HCT116 (cell line): ENCODE measurements at regions not wholly inside any gene's neighbourhood (a gene's known extent, or its start where the extent isn't known, plus 50 kb on each side); places are given as distances from the start of the nearest gene placed in this dataset.
A peak's percentile ranks its signal among the peaks of the same experiment; 100 is the strongest.

Experiments
- ATAC-seq: fragments of 200-7000 bp; cut with Tn5 transposase; 2 replicates; pipeline ENCODE4 v1.9.1; 2020; ENCODE audit warnings: mild to moderate bottlenecking, moderate library complexity
- BruUV-seq: library from RNA; stranded (reverse); fragments of 400-500 nt; replicated peaks from 2 replicates; lab custom pipeline; 2021; lab: Mats Ljungman, UMichigan
- CTCF ChIA-PET: fragments of 300-600 bp; sonication (Branson Sonifier 250); formaldehyde crosslinking; loops from one replicate; lab custom pipeline; 2021; ENCODE audit warnings: antibody characterized with exemption; lab: Charles Lee
- POLR2A ChIA-PET: fragments of 300-600, 350-600 bp; sonication (Branson Sonifier 250); formaldehyde crosslinking; loops from one replicate; lab custom pipeline; 2021; ENCODE audit warnings: antibody characterized with exemption; lab: Charles Lee
- RAD21 ChIA-PET, 2 experiments: fragments of 300-600 bp; sonication (Branson Sonifier 250); formaldehyde crosslinking; loops; one replicate each; lab custom pipeline; 2023; ENCODE audit warnings: low total read pairs in 2 of 2; ENCODE audit not compliant: uncharacterized antibody in 2 of 2, unreplicated experiment in 2 of 2, low non-redundant PET in 1 of 2; lab: Charles Lee
- DNase-seq: peaks from one replicate; pipeline ENCODE4 v3.0.0-alpha.2; 2010; ENCODE audit warnings: low read depth, low spot score
- H2AFZ ChIP-seq: fragments of 200-600 bp; shearing (Covaris generic), sonication (generic); 2 replicates; pipeline ENCODE4 v1.6.1; 2017; ENCODE audit warnings: low read depth, mixed run types, mixed read lengths, antibody characterized with exemption, low read length; ENCODE audit not compliant: poor library complexity, severe bottlenecking
- H3K27ac ChIP-seq: 2 replicates; pipeline ENCODE4 v1.5.1; 2012; ENCODE audit warnings: low read depth, low read length
- H3K27me3 ChIP-seq: fragments of 200-600 bp; sonication (generic); 2 replicates; pipeline ENCODE4 v1.6.1; 2016; ENCODE audit warnings: mixed run types, low read length, mixed read lengths; ENCODE audit not compliant: insufficient read depth
- H3K36me3 ChIP-seq, 2 experiments: fragments of 200-500 bp in 1 of 2; fragments of 200-600 bp in 1 of 2; sonication (Bioruptor generic) in 1 of 2; sonication (generic) in 1 of 2; 2 replicates each; pipeline versions ENCODE4 v1.5.1 to v1.6.1; 2014 to 2016; ENCODE audit warnings: low read length in 2 of 2, inconsistent platforms in 1 of 2, mixed read lengths in 1 of 2, mixed run types in 1 of 2; ENCODE audit not compliant: insufficient read depth in 2 of 2, control insufficient read depth in 1 of 2
- H3K4me1 ChIP-seq, 2 experiments: fragments of 200-600 bp in 1 of 2; sonication (generic) in 1 of 2; 2 replicates each; pipeline versions ENCODE4 v1.5.1 to v1.6.1; 2012 to 2017; ENCODE audit warnings: low read length in 2 of 2, inconsistent platforms in 1 of 2, mild to moderate bottlenecking in 1 of 2, mixed read lengths in 1 of 2, mixed run types in 1 of 2, moderate library complexity in 1 of 2; ENCODE audit not compliant: insufficient read depth in 2 of 2, control insufficient read depth in 1 of 2
- H3K4me2 ChIP-seq: fragments of 200-600 bp; sonication (generic); 2 replicates; pipeline ENCODE4 v1.6.1; 2017; ENCODE audit warnings: mixed run types, low read length, mixed read lengths
- H3K4me3 ChIP-seq, 2 experiments: fragments of 200-600 bp in 1 of 2; sonication (generic) in 1 of 2; replicated peaks in 1 of 2; 2 replicates each; pipeline ENCODE4 v1.5.1; 2011 to 2016; ENCODE audit warnings: low read length in 2 of 2, control low read depth in 1 of 2, low read depth in 1 of 2, mild to moderate bottlenecking in 1 of 2, mixed read lengths in 1 of 2, mixed run types in 1 of 2
- H3K79me2 ChIP-seq: fragments of 200-600 bp; sonication (generic); 2 replicates; pipeline ENCODE4 v1.6.1; 2017; ENCODE audit warnings: mild to moderate bottlenecking, mixed run types, low read length, moderate library complexity, mixed read lengths; ENCODE audit not compliant: insufficient read depth
- H3K9ac ChIP-seq: fragments of 200-600 bp; sonication (generic); 2 replicates; pipeline ENCODE4 v1.6.1; 2016; ENCODE audit warnings: low read length, mixed read lengths
- H3K9me2 ChIP-seq: fragments of 200-600 bp; sonication (generic), shearing (Covaris generic); 2 replicates; pipeline ENCODE4 v1.6.1; 2017; ENCODE audit warnings: mixed run types, mild to moderate bottlenecking, moderate library complexity; ENCODE audit not compliant: insufficient read depth
- H3K9me3 ChIP-seq, 2 experiments: fragments of 200-500 bp in 1 of 2; fragments of 200-600 bp in 1 of 2; sonication (Bioruptor generic) in 1 of 2; sonication (generic) in 1 of 2; 2 replicates each; pipeline ENCODE4 v1.6.1; 2014 to 2017; ENCODE audit warnings: low read length in 2 of 2, mixed read lengths in 2 of 2, inconsistent platforms in 1 of 2, low read depth in 1 of 2, mild to moderate bottlenecking in 1 of 2, mixed run types in 1 of 2, moderate library complexity in 1 of 2; ENCODE audit not compliant: control insufficient read depth in 1 of 2, insufficient read depth in 1 of 2
- H4K20me1 ChIP-seq: fragments of 200-600 bp; sonication (generic), shearing (Covaris generic); 2 replicates; pipeline ENCODE4 v1.6.1; 2017; ENCODE audit warnings: mixed run types, mild to moderate bottlenecking, moderate library complexity; ENCODE audit not compliant: insufficient read depth
- CBX3 ChIP-seq: IDR thresholded peaks from 2 replicates; pipeline ENCODE4 v1.6.1; 2012; ENCODE audit warnings: low read depth
- CEBPB ChIP-seq: IDR thresholded peaks from 2 replicates; pipeline ENCODE4 v1.6.1; 2012; ENCODE audit warnings: low read depth
- CTCF ChIP-seq, 3 experiments: fragments of 200-600 bp in 1 of 3; sonication (generic) in 1 of 3; IDR thresholded peaks in 2 of 3; conservative IDR thresholded peaks in 1 of 3; 2 replicates each; pipeline ENCODE4 v1.5.1; 2012 to 2017; ENCODE audit warnings: low read depth in 2 of 3, low read length in 2 of 3, antibody characterized with exemption in 1 of 3, borderline replicate concordance in 1 of 3, control low read depth in 1 of 3, mild to moderate bottlenecking in 1 of 3, mixed read lengths in 1 of 3, mixed run types in 1 of 3, moderate library complexity in 1 of 3; ENCODE audit not compliant: insufficient read depth in 1 of 3
- EGR1 ChIP-seq: IDR thresholded peaks from 2 replicates; pipeline ENCODE4 v1.6.1; 2012; ENCODE audit warnings: low read depth
- EZH2 ChIP-seq: fragments of 200-600 bp; sonication (generic); IDR thresholded peaks from 2 replicates; pipeline ENCODE4 v1.6.1; 2017; ENCODE audit warnings: antibody characterized with exemption, mixed run types
- EZH2phosphoT487 ChIP-seq: fragments of 200-600 bp; IDR thresholded peaks from 2 replicates; pipeline ENCODE4 v1.6.1; 2018; ENCODE audit warnings: antibody characterized with exemption, borderline replicate concordance
- FOSL1 ChIP-seq: IDR thresholded peaks from 2 replicates; pipeline ENCODE4 v1.6.1; 2012; ENCODE audit warnings: low read depth
- JUND ChIP-seq: IDR thresholded peaks from 2 replicates; pipeline ENCODE4 v1.6.1; 2012
- POLR2AphosphoS5 ChIP-seq: IDR thresholded peaks from 2 replicates; pipeline ENCODE4 v1.6.1; 2011; ENCODE audit warnings: mild to moderate bottlenecking, low read depth, low read length, moderate library complexity
- RAD21 ChIP-seq: IDR thresholded peaks from 2 replicates; pipeline ENCODE4 v1.6.1; 2012; ENCODE audit warnings: low read depth, mild to moderate bottlenecking
- SIN3A ChIP-seq: IDR thresholded peaks from 2 replicates; pipeline ENCODE4 v1.6.1; 2012; ENCODE audit warnings: low read depth
- SP1 ChIP-seq: IDR thresholded peaks from 2 replicates; pipeline ENCODE4 v1.6.1; 2012; ENCODE audit warnings: low read depth
- TCF7L2 ChIP-seq: IDR thresholded peaks from 2 replicates; pipeline ENCODE4 v1.7.0; 2011; ENCODE audit warnings: borderline replicate concordance, inconsistent platforms; ENCODE audit not compliant: insufficient read depth, insufficient read length; ENCODE audit errors: extremely low read depth
- YY1 ChIP-seq: IDR thresholded peaks from 2 replicates; pipeline ENCODE4 v1.6.1; 2011; ENCODE audit warnings: low read length, low read depth, moderate library complexity, mild to moderate bottlenecking; ENCODE audit not compliant: insufficient replicate concordance; ENCODE audit errors: extremely low read depth
- ZFX ChIP-seq: fragments of 450-650 bp; IDR thresholded peaks from 2 replicates; pipeline ENCODE4 v1.6.1; 2017
- ZNF274 ChIP-seq: fragments of 200-500 bp; sonication (Bioruptor generic); IDR thresholded peaks from 2 replicates; pipeline ENCODE4 v1.6.1; 2014; ENCODE audit warnings: mild to moderate bottlenecking, low read depth, low read length, inconsistent platforms
- intact Hi-C: fragments of 100-400 bp; cut with micrococcal nuclease; formaldehyde crosslinking; loops from 2 replicates; pipeline ENCODE4 v1.10.0; 2022
- TF ChIP-seq, protein P1 (sequence below): IDR thresholded peaks from 2 replicates; pipeline ENCODE4 v1.6.1; 2012
- TF ChIP-seq, protein P2 (sequence below): IDR thresholded peaks from 2 replicates; pipeline ENCODE4 v1.6.1; 2012
- TF ChIP-seq, protein P3 (sequence below): IDR thresholded peaks from 2 replicates; pipeline ENCODE4 v1.6.1; 2011; ENCODE audit warnings: mild to moderate bottlenecking, low read length, moderate library complexity; ENCODE audit not compliant: insufficient replicate concordance; ENCODE audit errors: extremely low read depth
- TF ChIP-seq, protein P4 (sequence below): IDR thresholded peaks from 2 replicates; pipeline ENCODE4 v1.6.1; 2012; ENCODE audit warnings: low read depth

DNA sequence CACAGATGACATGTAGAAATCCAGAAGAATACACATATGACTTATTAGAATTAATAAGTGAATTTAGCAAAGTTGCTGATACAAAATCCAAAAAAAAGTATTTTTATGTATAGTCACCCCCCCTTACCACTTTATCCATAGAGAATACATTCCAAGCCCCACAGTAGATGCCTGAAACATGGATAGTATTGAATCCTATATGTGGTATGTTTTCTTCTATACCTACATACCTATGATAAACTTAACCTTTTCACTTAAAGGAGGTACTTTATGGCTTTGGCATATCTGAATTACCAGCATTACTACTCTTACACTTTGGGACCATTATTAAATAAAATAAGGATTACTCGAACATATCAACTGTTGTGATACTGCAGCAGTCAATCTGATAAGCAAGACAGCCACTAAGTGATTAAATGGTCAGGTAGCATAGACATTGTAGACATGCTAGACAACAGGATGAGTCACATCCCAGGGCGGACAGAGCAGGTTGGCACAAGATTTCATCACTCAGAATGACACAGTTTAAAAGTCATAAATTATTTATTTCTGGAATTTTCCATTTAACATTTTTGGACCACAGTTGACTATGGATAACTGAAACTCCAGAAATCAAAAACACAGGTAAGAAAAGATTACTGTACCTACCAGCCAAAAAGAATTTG, 208.2 kb upstream of the CHAC2 start:
- no peaks in the 10 kb centered on the region for H3K27me3 ChIP-seq
- no peaks in the 10 kb centered on the region for H3K9me2 ChIP-seq
- no peaks in the 10 kb centered on the region for H3K79me2 ChIP-seq
- H3K9me3 ChIP-seq, result no peaks in the 10 kb centered on the region
- ATAC-seq (peak; percentile 83), DNase-seq (peak; percentile 77)
- RAD21 ChIA-PET, result no interaction called here
- peaks cover 6 to 12% of the 10 kb centered on the region in 2 experiments; a peak in 3 of 4 replicates for H3K4me1 ChIP-seq
- intact Hi-C loops, result no loop called here
- no peaks in the 10 kb centered on the region for H4K20me1 ChIP-seq
- H3K4me2 ChIP-seq, result peak overlapping the region; percentile 46
- no peak overlapping the region for H3K4me3 ChIP-seq
- no peaks in the 10 kb centered on the region for H3K36me3 ChIP-seq
- peak overlapping the region; percentile 50 for H2AFZ ChIP-seq
- POLR2A ChIA-PET, result interaction anchor here (1.0 kb wide), 1 partner anchor 10 kb away, joined by 3 read pairs; no protein-coding TSS in a partner anchor
- no peak overlapping the region for H3K27ac ChIP-seq
- BruUV-seq, result TSS peak; percentile 98
- no peak overlapping the region for H3K9ac ChIP-seq
- CTCF ChIA-PET, result no interaction called here
- TF ChIP-seq EGR1, result no peak; the same call in 1 of the 2 replicates
- TF ChIP-seq SIN3A, result no peak
- TF ChIP-seq, protein P1, sequence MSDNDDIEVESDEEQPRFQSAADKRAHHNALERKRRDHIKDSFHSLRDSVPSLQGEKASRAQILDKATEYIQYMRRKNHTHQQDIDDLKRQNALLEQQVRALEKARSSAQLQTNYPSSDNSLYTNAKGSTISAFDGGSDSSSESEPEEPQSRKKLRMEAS, result peak; percentile 36; the same call in 1 of the 2 replicates
- no peak for TF ChIP-seq EZH2phosphoT487
- no peak for TF ChIP-seq EZH2
- TF ChIP-seq ZFX, result no peak
- peak; percentile 97 for TF ChIP-seq CEBPB
- TF ChIP-seq JUND, result peak; percentile 88
- no peak for TF ChIP-seq CTCF (IDR thresholded peaks at IDR 0.05 in 2 of 3, conservative IDR thresholded peaks at IDR 0.05 in 1 of 3; ENCODE audit: borderline replicate concordance in 1 of 3, insufficient read depth in 1 of 3, low read depth in 2 of 3, low read length in 2 of 3)
- TF ChIP-seq FOSL1, result peak; percentile 88
- no peak for TF ChIP-seq RAD21
- TF ChIP-seq, protein P2, sequence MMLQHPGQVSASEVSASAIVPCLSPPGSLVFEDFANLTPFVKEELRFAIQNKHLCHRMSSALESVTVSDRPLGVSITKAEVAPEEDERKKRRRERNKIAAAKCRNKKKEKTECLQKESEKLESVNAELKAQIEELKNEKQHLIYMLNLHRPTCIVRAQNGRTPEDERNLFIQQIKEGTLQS, result peak; percentile 78
- TF ChIP-seq TCF7L2, result no peak
- TF ChIP-seq, protein P3, sequence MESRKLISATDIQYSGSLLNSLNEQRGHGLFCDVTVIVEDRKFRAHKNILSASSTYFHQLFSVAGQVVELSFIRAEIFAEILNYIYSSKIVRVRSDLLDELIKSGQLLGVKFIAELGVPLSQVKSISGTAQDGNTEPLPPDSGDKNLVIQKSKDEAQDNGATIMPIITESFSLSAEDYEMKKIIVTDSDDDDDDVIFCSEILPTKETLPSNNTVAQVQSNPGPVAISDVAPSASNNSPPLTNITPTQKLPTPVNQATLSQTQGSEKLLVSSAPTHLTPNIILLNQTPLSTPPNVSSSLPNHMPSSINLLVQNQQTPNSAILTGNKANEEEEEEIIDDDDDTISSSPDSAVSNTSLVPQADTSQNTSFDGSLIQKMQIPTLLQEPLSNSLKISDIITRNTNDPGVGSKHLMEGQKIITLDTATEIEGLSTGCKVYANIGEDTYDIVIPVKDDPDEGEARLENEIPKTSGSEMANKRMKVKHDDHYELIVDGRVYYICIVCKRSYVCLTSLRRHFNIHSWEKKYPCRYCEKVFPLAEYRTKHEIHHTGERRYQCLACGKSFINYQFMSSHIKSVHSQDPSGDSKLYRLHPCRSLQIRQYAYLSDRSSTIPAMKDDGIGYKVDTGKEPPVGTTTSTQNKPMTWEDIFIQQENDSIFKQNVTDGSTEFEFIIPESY, result no peak
- TF ChIP-seq POLR2AphosphoS5, result peak; percentile 60
- peak; percentile 91 for TF ChIP-seq CBX3
- TF ChIP-seq YY1, result peak; percentile 49
- peak; percentile 78 for TF ChIP-seq SP1
- TF ChIP-seq ZNF274, result no peak
- TF ChIP-seq, protein P4, sequence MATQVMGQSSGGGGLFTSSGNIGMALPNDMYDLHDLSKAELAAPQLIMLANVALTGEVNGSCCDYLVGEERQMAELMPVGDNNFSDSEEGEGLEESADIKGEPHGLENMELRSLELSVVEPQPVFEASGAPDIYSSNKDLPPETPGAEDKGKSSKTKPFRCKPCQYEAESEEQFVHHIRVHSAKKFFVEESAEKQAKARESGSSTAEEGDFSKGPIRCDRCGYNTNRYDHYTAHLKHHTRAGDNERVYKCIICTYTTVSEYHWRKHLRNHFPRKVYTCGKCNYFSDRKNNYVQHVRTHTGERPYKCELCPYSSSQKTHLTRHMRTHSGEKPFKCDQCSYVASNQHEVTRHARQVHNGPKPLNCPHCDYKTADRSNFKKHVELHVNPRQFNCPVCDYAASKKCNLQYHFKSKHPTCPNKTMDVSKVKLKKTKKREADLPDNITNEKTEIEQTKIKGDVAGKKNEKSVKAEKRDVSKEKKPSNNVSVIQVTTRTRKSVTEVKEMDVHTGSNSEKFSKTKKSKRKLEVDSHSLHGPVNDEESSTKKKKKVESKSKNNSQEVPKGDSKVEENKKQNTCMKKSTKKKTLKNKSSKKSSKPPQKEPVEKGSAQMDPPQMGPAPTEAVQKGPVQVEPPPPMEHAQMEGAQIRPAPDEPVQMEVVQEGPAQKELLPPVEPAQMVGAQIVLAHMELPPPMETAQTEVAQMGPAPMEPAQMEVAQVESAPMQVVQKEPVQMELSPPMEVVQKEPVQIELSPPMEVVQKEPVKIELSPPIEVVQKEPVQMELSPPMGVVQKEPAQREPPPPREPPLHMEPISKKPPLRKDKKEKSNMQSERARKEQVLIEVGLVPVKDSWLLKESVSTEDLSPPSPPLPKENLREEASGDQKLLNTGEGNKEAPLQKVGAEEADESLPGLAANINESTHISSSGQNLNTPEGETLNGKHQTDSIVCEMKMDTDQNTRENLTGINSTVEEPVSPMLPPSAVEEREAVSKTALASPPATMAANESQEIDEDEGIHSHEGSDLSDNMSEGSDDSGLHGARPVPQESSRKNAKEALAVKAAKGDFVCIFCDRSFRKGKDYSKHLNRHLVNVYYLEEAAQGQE, result no peak
